LNCaP clone FGC (cell line): ENCODE measurements at regions not wholly inside any gene's neighbourhood (a gene's known extent, or its start where the extent isn't known, plus 50 kb on each side); places are given as distances from the start of the nearest gene placed in this dataset.
"Not testable (repeated sequence)": the region's sequence is repeated elsewhere in the genome, so short reads cannot be mapped to it uniquely, and the experiment has no call there.

Source experiments
- DNase-seq: peaks from one replicate; pipeline ENCODE4 v3.0.0-alpha.2; 2011; ENCODE audit warnings: low read depth
- H3K4me3 ChIP-seq: 2 replicates; pipeline ENCODE4 v1.5.1; 2011; ENCODE audit warnings: mild to moderate bottlenecking, low read depth, low read length, control low read depth
- TF ChIP-seq, protein P1 (sequence below): IDR thresholded peaks from 2 replicates; pipeline ENCODE4 v1.5.1; 2012; ENCODE audit warnings: mild to moderate bottlenecking; ENCODE audit not compliant: control insufficient read depth, insufficient read depth; ENCODE audit errors: extremely low read depth

DNA sequence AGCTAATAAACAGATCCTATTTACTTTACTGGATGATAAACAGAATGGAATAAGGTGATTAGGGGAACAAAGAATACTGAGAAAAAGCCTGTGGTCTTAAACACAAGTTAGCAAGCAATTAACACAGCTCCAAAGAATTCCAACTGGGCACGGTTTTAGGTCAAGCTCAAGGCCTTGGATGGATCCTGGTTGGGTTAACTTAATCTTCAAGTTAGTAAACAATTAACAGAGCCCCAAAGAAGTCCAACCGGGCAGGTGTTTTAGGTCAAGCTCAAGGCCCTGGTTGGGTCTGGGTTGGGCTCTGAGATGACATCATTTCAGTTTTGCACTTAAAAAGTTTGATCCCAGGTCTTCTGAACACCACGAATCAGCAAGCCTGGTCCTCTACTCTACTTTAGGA lies 1086.3 kb upstream of the TMPRSS15 start:
- H3K4me3 ChIP-seq, result no peak overlapping the region
- no peak for DNase-seq
- TF ChIP-seq, protein P1, sequence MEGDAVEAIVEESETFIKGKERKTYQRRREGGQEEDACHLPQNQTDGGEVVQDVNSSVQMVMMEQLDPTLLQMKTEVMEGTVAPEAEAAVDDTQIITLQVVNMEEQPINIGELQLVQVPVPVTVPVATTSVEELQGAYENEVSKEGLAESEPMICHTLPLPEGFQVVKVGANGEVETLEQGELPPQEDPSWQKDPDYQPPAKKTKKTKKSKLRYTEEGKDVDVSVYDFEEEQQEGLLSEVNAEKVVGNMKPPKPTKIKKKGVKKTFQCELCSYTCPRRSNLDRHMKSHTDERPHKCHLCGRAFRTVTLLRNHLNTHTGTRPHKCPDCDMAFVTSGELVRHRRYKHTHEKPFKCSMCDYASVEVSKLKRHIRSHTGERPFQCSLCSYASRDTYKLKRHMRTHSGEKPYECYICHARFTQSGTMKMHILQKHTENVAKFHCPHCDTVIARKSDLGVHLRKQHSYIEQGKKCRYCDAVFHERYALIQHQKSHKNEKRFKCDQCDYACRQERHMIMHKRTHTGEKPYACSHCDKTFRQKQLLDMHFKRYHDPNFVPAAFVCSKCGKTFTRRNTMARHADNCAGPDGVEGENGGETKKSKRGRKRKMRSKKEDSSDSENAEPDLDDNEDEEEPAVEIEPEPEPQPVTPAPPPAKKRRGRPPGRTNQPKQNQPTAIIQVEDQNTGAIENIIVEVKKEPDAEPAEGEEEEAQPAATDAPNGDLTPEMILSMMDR, result no peak

DNA sequence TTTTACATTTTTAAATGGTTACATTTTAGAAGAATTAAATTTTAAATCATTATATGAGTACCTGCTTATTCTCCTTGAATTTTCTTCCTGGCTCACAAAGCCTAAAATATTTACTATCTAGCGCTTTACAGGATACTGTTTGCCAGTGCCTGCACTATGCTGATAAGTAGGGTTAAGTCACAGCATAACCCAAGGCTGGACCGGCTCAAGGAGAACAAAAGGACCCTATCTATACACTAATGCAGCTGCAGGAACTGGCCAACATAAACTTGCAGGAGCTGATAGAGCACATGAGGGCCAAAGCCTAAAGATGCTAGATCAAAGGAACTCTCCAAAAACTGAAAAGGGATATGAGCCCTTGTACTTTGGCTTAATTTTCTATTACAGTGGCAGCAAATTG lies 1086.9 kb upstream of the TMPRSS15 start:
- H3K4me3 ChIP-seq, result no peak overlapping the region
- DNase-seq, result no peak
- TF ChIP-seq, protein P1, result no peak

DNA sequence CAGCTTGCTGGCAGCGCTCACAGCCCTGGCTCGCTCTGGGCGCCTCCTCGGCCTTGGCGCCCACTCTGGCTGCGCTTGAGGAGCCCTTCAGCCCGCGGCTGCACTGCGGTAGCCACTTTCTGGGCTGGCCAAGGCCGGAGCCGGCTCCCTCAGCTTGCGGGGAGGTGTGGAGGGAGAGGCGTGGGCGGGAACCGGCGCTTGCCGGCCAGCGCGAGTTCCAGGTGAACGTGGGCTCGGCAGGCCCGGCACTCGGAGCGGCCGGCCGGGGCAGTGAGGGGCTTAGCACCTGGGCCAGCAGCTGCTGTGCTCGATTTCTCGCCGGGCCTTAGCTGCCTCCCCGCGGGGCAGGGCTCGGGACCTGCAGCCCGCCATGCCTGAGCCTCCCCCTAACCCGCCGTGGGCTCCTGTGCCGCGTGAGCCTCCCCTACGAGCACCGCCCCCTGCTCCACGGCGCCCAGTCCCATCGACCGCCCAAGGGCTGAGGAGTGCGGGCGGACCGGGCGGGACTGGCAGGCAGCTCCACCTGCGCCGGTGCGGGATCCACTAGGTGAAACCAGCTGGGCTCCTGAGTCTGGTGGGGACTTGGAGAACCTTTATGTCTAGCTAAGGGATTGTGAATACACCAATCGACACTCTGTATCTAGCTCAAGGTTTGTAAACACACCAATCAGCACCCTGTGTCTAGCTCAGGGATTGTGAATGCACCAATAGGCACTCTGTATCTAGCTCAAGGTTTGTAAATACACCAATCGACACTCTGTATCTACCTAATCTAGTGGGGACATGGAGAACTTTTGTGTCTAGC lies 1090.1 kb upstream of the TMPRSS15 start:
- not testable (repeated sequence) for H3K4me3 ChIP-seq, DNase-seq

DNA sequence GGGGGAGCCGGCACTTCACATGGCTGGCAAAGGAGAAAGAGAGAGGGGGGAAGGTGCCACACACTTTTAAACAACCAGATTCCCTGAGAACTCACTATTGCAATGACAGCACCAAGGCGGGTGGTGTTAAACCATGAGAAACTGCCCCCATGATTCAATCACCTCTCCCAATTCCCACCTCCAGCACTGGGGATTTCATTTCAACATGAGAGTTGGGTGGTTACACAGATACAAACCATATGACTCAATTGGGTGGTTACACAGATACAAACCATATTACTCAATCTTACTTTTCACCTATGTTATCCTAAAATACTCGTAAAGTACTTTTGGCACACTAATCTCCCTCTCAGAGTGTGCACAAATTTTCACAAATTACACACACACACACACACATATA lies 1097.5 kb upstream of the TMPRSS15 start:
- no peak overlapping the region for H3K4me3 ChIP-seq
- no peak for DNase-seq
- TF ChIP-seq, protein P1, result no peak

DNA sequence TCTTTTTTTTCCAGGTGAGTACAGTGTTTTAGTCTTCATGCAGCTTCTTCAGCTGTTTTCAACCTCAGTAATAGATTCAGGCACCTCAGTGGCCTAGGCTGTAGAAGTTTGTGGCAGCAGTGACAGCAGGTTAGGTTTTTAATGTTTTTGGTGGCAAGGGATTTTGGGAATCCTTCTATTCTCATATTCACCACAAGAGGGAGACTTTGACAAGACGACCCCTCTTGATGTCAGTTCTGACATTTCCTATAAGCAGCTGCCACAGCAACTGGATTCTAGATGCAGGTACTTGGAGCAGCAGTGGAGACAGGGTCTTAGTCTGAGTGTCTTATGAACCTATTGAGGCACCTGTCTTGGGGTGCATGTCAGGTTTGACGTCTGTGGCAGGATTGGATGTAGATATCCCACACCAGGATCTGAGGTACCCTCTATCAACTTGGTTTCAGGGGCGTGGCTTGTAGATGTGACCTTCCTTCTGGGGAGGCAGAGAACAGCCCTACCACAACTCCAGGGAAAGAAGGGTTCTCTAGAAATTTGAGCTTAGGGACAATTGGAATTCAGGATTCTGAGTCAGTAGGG lies 1104.2 kb upstream of the TMPRSS15 start:
- DNase-seq, result no peak
- TF ChIP-seq, protein P1, result peak; percentile 50
- H3K4me3 ChIP-seq, result no peak overlapping the region

DNA sequence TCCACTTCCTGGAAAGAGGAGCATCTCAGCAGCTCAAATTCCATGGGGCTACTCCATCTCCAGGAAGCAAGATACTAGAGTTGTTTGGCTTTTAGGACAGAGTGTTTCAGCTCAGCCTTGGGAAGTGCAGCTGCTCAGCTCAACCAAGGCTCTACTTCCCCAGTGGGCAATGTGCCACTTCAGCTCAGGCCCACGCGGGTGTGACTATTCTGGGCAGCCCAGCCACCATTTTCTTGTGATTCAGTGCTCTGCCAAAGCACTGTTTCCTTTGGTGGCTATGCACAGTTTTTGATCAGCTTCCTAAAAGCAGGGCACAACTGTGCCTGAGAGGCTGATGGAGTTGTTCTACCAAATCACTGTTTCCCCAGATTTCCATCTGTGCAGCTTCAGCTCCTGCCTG lies 1104.9 kb upstream of the TMPRSS15 start:
- H3K4me3 ChIP-seq, result no peak overlapping the region
- TF ChIP-seq, protein P1, result no peak
- DNase-seq, result no peak

DNA sequence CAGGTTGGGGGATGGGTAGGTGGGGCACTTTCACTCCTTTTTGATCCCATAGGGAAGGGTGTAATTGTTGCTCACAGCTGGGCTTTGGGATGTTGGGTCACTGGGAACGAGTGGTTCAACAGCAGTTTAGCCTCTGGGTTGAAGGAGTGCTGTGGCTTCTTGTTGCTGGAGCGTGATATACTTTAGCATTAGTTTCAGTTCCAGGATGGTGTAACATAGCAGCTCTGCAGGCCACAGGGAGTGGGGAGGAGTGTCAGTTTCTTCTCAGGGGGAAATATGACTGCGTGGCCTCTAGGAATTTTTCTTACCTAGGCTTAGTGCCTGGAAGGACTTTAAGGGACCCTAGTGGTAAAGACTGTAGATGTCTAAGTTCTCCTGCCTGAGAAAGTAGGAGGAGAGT lies 1105.3 kb upstream of the TMPRSS15 start:
- TF ChIP-seq, protein P1, result no peak
- no peak overlapping the region for H3K4me3 ChIP-seq
- no peak for DNase-seq
